ENCODE measurements at regions not wholly inside any gene's neighbourhood (a gene's known extent, or its start where the extent isn't known, plus 50 kb on each side); places are given as distances from the start of the nearest gene placed in this dataset.

DNA sequence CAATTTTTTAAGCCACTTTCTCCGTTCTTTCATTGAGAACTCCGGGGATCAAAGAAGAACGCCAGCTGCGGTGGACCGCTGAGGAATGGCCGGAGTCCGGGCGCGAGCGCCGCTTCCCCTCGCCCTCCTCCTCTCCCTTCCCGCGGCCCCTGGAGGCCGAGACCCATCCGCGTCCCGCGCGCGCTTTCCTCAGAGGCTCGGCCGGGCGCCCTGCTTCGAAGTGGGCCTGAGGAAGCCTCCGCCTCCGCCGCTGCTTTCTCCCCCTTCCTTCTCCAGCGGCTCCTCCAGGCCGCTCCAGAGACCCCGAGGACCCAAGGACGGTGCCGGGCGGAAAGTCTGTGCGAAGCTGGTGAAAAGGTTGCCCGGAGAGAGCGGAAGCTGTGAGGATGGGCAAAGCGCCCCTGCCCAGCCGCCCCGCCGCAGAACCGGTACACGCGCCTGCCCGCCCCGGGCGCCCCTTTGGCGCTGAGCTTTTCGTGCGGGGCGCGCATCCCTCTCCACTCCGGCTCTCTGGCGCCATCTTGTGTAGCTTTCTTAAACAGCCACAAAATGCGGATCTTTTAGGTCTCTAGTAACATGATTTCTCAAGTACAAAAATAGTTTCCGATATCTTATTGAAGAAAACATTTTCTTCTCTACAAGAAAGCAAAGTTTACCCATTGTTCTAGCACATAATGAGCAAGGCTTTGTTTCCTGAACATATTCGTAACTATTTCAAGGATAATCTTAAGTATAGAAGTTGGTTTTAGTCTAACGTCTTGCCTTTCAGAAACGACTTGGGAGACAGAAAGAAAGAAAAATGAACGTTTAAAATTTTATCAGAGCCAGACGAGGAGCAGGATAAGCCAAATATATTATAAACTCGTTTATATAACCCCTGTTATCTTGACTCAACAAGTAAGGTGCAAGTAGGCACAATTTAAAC, 59.2 kb upstream of the FAM174B start (continued):
- TF ChIP-seq NR2F2 (IDR thresholded peaks at IDR 0.05; ENCODE audit: borderline replicate concordance, low read depth) (no peak), YY1 (IDR thresholded peaks at IDR 0.05; ENCODE audit: insufficient read depth, insufficient replicate concordance, low read depth, low read length) (no peak), ZSCAN12 (CRISPR knock-in tag; IDR thresholded peaks at IDR 0.05) (no peak), CCAR2 (optimal IDR thresholded peaks at IDR 0.05; ENCODE audit: low read depth, low read length) (no peak), ARNT (IDR thresholded peaks at IDR 0.05) (no peak), STAG1 (CRISPR knock-in tag; IDR thresholded peaks at IDR 0.05) (peak; percentile 90), ZFY (CRISPR knock-in tag; IDR thresholded peaks at IDR 0.05) (peak; percentile 43), KLF16 (CRISPR knock-in tag; IDR thresholded peaks at IDR 0.05) (no peak), NFYC (CRISPR knock-in tag; IDR thresholded peaks at IDR 0.05) (no peak), GMEB1 (CRISPR knock-in tag; IDR thresholded peaks at IDR 0.05; ENCODE audit: borderline replicate concordance) (no peak), TBL1XR1 (IDR thresholded peaks at IDR 0.05; ENCODE audit: borderline replicate concordance, low read length, partially characterized antibody) (no peak), KDM3A (CRISPR knock-in tag; IDR thresholded peaks at IDR 0.05; ENCODE audit: low read depth) (0 out of 2 replicates have a peak, but pooled peaks have one; percentile 22), PHF8 (CRISPR knock-in tag; IDR thresholded peaks at IDR 0.05) (0 out of 2 replicates have a peak, but pooled peaks have one; percentile 18), SP5 (CRISPR knock-in tag; IDR thresholded peaks at IDR 0.05; ENCODE audit: borderline replicate concordance, low read depth) (no peak), ZBTB1 (CRISPR knock-in tag; IDR thresholded peaks at IDR 0.05; ENCODE audit: borderline replicate concordance) (no peak), NFRKB (IDR thresholded peaks at IDR 0.05) (no peak), NFE2L1 (CRISPR knock-in tag; IDR thresholded peaks at IDR 0.05; ENCODE audit: borderline replicate concordance) (no peak), ZFP82 (CRISPR knock-in tag; IDR thresholded peaks at IDR 0.05; ENCODE audit: borderline replicate concordance) (no peak), ZNF234 (CRISPR knock-in tag; conservative IDR thresholded peaks at IDR 0.05) (no peak), ELF3 (CRISPR knock-in tag; IDR thresholded peaks at IDR 0.05) (no peak), CHD2 (IDR thresholded peaks at IDR 0.05; ENCODE audit: low read depth, low read length) (no peak), ZNF614 (CRISPR knock-in tag; IDR thresholded peaks at IDR 0.05; ENCODE audit: borderline replicate concordance) (no peak), FOSL1 (CRISPR knock-in tag; IDR thresholded peaks at IDR 0.05; ENCODE audit: borderline replicate concordance) (no peak)
- TF ChIP-seq, protein P1, sequence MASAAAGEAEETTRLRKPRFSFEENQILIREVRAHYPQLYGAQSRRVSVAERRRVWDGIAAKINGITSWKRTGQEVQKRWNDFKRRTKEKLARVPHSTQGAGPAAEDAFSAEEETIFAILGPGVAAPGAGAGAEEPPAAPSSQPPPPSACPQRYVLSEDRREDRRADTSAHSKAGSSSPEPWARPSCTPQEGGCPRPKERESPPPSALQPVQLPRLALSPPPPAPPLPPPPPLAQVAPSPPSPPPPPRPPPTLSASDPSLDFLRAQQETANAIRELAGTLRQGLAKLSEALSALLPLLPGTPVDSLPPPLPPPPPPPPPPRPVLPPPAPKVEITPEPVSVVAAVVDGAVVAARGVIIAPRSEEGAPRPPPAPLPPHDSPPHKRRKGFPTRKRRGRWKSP (CRISPR knock-in tag; IDR thresholded peaks at IDR 0.05): 0 out of 2 replicates have a peak, but pooled peaks have one; percentile 46
- TF ChIP-seq, protein P2, sequence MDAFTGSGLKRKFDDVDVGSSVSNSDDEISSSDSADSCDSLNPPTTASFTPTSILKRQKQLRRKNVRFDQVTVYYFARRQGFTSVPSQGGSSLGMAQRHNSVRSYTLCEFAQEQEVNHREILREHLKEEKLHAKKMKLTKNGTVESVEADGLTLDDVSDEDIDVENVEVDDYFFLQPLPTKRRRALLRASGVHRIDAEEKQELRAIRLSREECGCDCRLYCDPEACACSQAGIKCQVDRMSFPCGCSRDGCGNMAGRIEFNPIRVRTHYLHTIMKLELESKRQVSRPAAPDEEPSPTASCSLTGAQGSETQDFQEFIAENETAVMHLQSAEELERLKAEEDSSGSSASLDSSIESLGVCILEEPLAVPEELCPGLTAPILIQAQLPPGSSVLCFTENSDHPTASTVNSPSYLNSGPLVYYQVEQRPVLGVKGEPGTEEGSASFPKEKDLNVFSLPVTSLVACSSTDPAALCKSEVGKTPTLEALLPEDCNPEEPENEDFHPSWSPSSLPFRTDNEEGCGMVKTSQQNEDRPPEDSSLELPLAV (CRISPR knock-in tag; conservative IDR thresholded peaks at IDR 0.05; ENCODE audit: low read depth): no peak
